CD4-positive, alpha-beta T cell treated with Interleukin-4 for 1 hour (primary cell): ENCODE measurements at regions not wholly inside any gene's neighbourhood (a gene's known extent, or its start where the extent isn't known, plus 50 kb on each side); places are given as distances from the start of the nearest gene placed in this dataset.
"Not testable (repeated sequence)": the region's sequence is repeated elsewhere in the genome, so short reads cannot be mapped to it uniquely, and the experiment has no call there.

Source experiments
- DNase-seq, 2 donors: peaks; one replicate each; pipeline ENCODE4 v3.0.0-alpha.2; 2020 to 2022

- DNase-seq, result no peak
Observed at GRCh38 chr13:80012251-80012650, 328.7 kb downstream of the SPRY2 start.

GRCh38 chr13:80011448-80012212 lies 329.3 kb downstream of the SPRY2 start:
- no peak for DNase-seq

GRCh38 chr13:80010846-80011245 lies 330.1 kb downstream of the SPRY2 start:
- DNase-seq, result no peak

- DNase-seq, result no peak
Observed at GRCh38 chr13:80010286-80010831, 330.6 kb downstream of the SPRY2 start.

- no peak for DNase-seq
Observed at GRCh38 chr13:80009760-80010159, 331.2 kb downstream of the SPRY2 start.

GRCh38 chr13:80006940-80007339 lies 334.0 kb downstream of the SPRY2 start:
- DNase-seq, result no peak

GRCh38 chr13:80001510-80001842 lies 339.4 kb downstream of the SPRY2 start:
- DNase-seq, result no peak

- DNase-seq, result no peak
Observed at GRCh38 chr13:80000684-80001509, 340.0 kb downstream of the SPRY2 start.

- DNase-seq, result no peak
Observed at GRCh38 chr13:79999601-80000000, 341.3 kb downstream of the SPRY2 start.

GRCh38 chr13:79998381-79998880 lies 342.5 kb downstream of the SPRY2 start:
- no peak for DNase-seq

- no peak for DNase-seq
Observed at GRCh38 chr13:79997244-79997643, 343.7 kb downstream of the SPRY2 start.

- no peak for DNase-seq
Observed at GRCh38 chr13:79995334-79995733, 345.6 kb downstream of the SPRY2 start.

GRCh38 chr13:79992111-79992510 lies 348.8 kb downstream of the SPRY2 start:
- DNase-seq, result no peak

GRCh38 chr13:79990048-79990447 lies 350.9 kb downstream of the SPRY2 start:
- DNase-seq, result no peak

GRCh38 chr13:79989217-79989661 lies 351.7 kb downstream of the SPRY2 start:
- DNase-seq, result no peak

GRCh38 chr13:79988573-79988972 lies 352.4 kb downstream of the SPRY2 start:
- DNase-seq, result no peak

GRCh38 chr13:79987761-79988160 lies 353.2 kb downstream of the SPRY2 start:
- DNase-seq, result no peak

GRCh38 chr13:79987323-79987722 lies 353.6 kb downstream of the SPRY2 start:
- no peak for DNase-seq

- DNase-seq, result no peak
Observed at GRCh38 chr13:79986890-79987289, 354.0 kb downstream of the SPRY2 start.

GRCh38 chr13:79974935-79975650 lies 365.8 kb downstream of the SPRY2 start:
- not testable (repeated sequence) for DNase-seq

- DNase-seq, result no peak
Observed at GRCh38 chr13:79973533-79973963, 367.4 kb downstream of the SPRY2 start.

- DNase-seq, result no peak
Observed at GRCh38 chr13:79972066-79972569, 368.8 kb downstream of the SPRY2 start.

GRCh38 chr13:79966493-79966895 lies 374.4 kb downstream of the SPRY2 start:
- no peak for DNase-seq
